ENCODE measurements at regions not wholly inside any gene's neighbourhood (a gene's known extent, or its start where the extent isn't known, plus 50 kb on each side); places are given as distances from the start of the nearest gene placed in this dataset.

DNA sequence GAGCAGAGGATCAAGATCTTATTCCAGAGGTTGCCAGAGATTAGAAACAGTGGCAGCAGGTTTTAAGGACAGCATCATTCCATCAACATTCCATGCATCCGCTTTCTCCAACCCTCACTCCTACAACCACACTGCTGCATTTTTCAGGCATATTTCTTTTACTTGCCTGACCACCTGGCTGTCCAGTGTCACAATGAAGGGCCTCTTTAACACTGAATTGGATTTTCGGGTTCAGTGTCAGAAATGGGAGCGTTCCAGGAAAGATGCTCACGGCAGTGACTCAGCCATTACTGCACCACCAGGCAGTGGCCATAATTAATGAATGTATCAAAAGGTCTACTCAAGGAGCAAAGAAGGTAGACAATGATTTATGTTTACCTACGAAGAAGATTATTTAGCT is 200.4 kb upstream of the ESRRG start:
- ATAC-seq (no peak), DNase-seq (no peak)
- Histone ChIP-seq H3K27me3 (ENCODE audit: low read depth) (no peaks in the 10 kb centered on the region), H3K4me1 (no peaks in the 10 kb centered on the region), H3K9me3 (no peaks in the 10 kb centered on the region), H3K4me3 (no peak overlapping the region), H3K36me3 (no peaks in the 10 kb centered on the region), H3K27ac (no peak overlapping the region)
- TF ChIP-seq, protein P1, sequence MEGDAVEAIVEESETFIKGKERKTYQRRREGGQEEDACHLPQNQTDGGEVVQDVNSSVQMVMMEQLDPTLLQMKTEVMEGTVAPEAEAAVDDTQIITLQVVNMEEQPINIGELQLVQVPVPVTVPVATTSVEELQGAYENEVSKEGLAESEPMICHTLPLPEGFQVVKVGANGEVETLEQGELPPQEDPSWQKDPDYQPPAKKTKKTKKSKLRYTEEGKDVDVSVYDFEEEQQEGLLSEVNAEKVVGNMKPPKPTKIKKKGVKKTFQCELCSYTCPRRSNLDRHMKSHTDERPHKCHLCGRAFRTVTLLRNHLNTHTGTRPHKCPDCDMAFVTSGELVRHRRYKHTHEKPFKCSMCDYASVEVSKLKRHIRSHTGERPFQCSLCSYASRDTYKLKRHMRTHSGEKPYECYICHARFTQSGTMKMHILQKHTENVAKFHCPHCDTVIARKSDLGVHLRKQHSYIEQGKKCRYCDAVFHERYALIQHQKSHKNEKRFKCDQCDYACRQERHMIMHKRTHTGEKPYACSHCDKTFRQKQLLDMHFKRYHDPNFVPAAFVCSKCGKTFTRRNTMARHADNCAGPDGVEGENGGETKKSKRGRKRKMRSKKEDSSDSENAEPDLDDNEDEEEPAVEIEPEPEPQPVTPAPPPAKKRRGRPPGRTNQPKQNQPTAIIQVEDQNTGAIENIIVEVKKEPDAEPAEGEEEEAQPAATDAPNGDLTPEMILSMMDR (IDR thresholded peaks at IDR 0.05) = no peak
- intact Hi-C loops (cut with DNase I) = no loop called here

DNA sequence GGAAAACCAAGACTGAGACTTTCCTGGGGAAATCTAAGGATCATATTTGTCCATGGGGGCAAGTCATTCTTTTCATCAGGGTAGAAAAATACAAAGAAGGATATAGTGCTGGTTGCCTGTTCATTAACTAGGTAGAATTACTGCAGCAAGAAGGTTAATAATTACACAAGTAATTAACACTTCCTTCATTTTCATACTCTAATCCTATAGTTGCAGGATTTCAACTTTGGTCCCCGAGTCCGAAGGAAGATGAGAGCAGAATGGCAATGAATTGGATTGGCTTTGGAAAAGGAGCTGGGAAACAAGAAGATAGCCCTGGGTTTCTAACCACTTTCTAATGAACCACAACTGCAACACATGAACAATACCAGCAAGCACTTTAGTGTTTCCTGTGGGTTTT is 199.2 kb upstream of the ESRRG start:
- no peaks in the 10 kb centered on the region for H3K4me1 ChIP-seq
- no peak overlapping the region for H3K27ac ChIP-seq
- no peak for ATAC-seq
- H3K4me3 ChIP-seq = no peak overlapping the region
- no peaks in the 10 kb centered on the region for H3K27me3 ChIP-seq (ENCODE audit: low read depth)
- DNase-seq = no peak
- intact Hi-C loops (cut with DNase I) = no loop called here
- H3K36me3 ChIP-seq = no peaks in the 10 kb centered on the region
- TF ChIP-seq, protein P1 (IDR thresholded peaks at IDR 0.05) = no peak
- H3K9me3 ChIP-seq = no peaks in the 10 kb centered on the region

DNA sequence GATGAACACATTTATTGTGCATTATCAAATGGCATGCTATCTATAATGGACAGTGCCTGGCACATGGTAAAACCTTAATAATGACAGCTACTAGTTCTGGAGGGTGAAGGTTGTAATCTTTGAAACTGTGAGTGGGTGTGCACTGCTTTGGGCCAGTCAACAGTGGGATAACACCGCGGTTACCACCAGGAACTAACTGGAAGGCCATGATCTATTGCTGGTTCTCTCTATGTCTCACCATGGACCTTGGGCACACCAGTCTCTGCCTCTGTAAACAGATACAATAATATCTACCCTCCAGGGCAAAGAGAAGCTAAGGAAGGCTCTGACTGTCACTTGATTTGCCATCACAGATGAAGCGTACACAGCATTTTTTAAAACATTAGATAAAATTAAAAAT is 198.6 kb upstream of the ESRRG start:
- intact Hi-C loops (cut with DNase I) = no loop called here
- Histone ChIP-seq H3K27me3 (ENCODE audit: low read depth) (no peaks in the 10 kb centered on the region), H3K36me3 (no peaks in the 10 kb centered on the region), H3K27ac (no peak overlapping the region), H3K9me3 (no peaks in the 10 kb centered on the region), H3K4me3 (no peak overlapping the region), H3K4me1 (no peaks in the 10 kb centered on the region)
- DNase-seq = no peak
- TF ChIP-seq, protein P1 (IDR thresholded peaks at IDR 0.05) = no peak
- no peak for ATAC-seq

GRCh38 chr1:216919060-216919970 is 196.1 kb upstream of the ESRRG start:
- no peaks in the 10 kb centered on the region for H3K36me3 ChIP-seq
- H3K4me3 ChIP-seq = no peak overlapping the region
- H3K27me3 ChIP-seq (ENCODE audit: low read depth) = no peaks in the 10 kb centered on the region
- TF ChIP-seq, protein P1 (IDR thresholded peaks at IDR 0.05) = no peak
- no peaks in the 10 kb centered on the region for H3K4me1 ChIP-seq
- no peak for ATAC-seq
- no peak overlapping the region for H3K27ac ChIP-seq
- no peak for DNase-seq
- intact Hi-C loops (cut with DNase I) = no loop called here
- no peaks in the 10 kb centered on the region for H3K9me3 ChIP-seq

DNA sequence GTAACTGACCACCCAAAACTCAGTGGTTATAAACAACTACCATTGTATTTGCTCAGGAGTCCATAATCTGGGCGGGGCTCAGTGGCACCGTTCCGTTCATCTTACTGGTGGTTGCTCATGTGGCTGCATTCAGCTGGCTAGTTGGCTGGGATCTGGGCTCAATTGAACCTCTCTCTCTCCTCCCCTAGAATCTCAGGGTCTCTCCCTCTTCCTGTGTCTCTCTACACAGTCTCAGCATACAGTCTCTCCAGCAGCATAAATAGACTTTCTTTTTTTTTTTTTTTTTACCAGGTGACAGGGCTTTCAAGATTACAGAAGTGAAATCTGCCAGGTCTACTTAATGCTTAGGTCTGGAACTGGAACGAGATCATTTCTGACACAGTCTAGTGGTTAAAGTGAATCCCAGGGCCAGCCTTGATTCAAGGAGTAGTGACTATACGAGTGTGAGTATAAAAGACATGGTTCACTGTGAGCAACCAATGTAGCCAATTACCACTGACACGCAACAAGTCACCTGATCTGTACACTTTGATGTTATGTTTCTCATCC is 193.7 kb upstream of the ESRRG start:
- H3K9me3 ChIP-seq = no peaks in the 10 kb centered on the region
- TF ChIP-seq, protein P1 (IDR thresholded peaks at IDR 0.05) = no peak
- intact Hi-C loops (cut with DNase I) = no loop called here
- no peaks in the 10 kb centered on the region for H3K27me3 ChIP-seq (ENCODE audit: low read depth)
- no peaks in the 10 kb centered on the region for H3K36me3 ChIP-seq
- ATAC-seq (no peak), DNase-seq (no peak)
- H3K4me1 ChIP-seq = no peaks in the 10 kb centered on the region
- H3K4me3 ChIP-seq = no peak overlapping the region
- H3K27ac ChIP-seq = no peak overlapping the region

All from lower lobe of right lung (tissue), 2 donors.